Astrocyte of the spinal cord (primary cell): ENCODE measurements at regions not wholly inside any gene's neighbourhood (a gene's known extent, or its start where the extent isn't known, plus 50 kb on each side); places are given as distances from the start of the nearest gene placed in this dataset.

Source experiments
- DNase-seq: peaks from one replicate; pipeline ENCODE4 v3.0.0; 2011; ENCODE audit warnings: low read depth, low spot score
- H3K4me3 ChIP-seq: 2 replicates; pipeline ENCODE4 v1.5.1; 2011; ENCODE audit warnings: low read depth, mild to moderate bottlenecking, low read length, moderate library complexity
- in situ Hi-C: cut with HindIII; loops from 2 replicates; pipeline ENCODE4 v1.10.0; 2017; ENCODE audit warnings: low sequenced_read_pairs
- TF ChIP-seq, protein P1 (sequence below): IDR thresholded peaks from 2 replicates; pipeline ENCODE4 v1.5.1; 2012; ENCODE audit warnings: low read depth, mild to moderate bottlenecking, low read length, inconsistent platforms

DNA sequence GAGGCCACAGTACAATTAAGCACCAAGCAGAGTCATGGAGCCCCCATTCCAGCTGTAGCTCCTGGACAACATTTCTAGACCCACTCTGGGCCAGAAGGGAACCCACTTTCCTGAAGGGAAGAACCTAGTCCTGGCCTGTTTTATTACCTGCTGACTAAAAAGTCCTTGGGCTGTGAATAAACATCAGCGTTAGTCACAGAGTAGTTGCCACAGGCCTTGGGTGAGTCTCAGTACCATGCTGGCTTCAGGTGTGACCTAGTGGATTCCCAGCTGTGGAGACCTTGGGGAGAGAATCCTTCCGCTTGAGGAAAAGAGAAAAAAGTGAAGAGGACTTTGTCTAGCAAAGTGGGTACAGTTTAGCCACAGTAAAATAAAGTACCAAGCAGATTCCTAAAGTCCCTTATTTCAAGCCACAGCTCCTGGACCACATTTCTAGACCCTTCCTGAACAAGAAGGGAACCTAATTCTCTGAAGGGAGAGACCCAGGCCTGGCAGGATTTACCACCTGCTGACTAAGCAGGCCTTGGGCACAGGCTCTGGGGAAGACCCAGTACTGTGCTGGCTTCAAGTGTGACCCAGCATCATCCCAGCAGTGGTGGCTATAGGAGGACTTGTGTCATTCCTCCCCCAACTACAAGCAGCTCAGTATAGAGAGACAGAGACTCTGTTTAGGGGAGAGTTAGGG lies 118.3 kb upstream of the KCNH8 start:
- TF ChIP-seq, protein P1, sequence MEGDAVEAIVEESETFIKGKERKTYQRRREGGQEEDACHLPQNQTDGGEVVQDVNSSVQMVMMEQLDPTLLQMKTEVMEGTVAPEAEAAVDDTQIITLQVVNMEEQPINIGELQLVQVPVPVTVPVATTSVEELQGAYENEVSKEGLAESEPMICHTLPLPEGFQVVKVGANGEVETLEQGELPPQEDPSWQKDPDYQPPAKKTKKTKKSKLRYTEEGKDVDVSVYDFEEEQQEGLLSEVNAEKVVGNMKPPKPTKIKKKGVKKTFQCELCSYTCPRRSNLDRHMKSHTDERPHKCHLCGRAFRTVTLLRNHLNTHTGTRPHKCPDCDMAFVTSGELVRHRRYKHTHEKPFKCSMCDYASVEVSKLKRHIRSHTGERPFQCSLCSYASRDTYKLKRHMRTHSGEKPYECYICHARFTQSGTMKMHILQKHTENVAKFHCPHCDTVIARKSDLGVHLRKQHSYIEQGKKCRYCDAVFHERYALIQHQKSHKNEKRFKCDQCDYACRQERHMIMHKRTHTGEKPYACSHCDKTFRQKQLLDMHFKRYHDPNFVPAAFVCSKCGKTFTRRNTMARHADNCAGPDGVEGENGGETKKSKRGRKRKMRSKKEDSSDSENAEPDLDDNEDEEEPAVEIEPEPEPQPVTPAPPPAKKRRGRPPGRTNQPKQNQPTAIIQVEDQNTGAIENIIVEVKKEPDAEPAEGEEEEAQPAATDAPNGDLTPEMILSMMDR: no peak
- in situ Hi-C loops: no loop called here
- DNase-seq: no peak
- no peak overlapping the region for H3K4me3 ChIP-seq

DNA sequence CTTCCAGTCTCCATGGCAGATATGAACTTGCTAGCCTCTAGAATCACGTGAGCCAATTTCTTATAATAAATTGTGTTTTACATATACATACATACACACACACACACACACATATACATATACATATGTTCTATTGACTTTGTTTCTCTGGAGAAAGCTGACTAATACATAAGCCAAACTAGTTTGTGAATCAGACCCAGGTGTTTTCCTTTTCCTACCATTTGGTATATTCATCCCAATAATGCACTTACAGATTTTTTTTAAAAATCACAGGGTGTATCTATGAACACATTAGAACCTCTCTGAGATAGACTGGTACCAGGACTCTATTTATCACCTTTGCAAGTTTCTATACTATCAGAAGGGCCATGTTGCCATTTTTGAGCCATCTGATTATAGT lies 122.9 kb upstream of the KCNH8 start:
- TF ChIP-seq, protein P1: no peak
- in situ Hi-C loops: no loop called here
- H3K4me3 ChIP-seq: no peak overlapping the region
- no peak for DNase-seq

DNA sequence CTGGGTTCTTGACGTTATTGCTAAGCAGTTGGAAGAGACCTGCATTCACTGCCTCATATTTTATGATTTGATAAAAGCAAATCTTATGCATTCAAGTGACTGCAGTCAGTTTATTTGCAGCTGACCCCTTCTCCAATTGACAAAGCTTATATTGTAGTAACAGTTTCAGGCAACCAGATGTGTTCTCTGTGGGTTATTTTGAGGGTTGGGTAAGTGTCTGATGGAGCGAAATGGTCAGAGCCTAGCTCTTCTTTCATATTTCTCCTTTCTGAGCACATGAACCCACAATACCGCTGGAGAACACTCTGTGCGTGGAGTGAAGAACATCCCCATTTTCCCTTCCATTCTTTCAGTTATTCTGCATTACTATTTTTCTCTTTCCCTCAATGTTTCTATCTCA lies 125.8 kb upstream of the KCNH8 start:
- DNase-seq: no peak
- TF ChIP-seq, protein P1: no peak
- in situ Hi-C loops: no loop called here
- H3K4me3 ChIP-seq: no peak overlapping the region

DNA sequence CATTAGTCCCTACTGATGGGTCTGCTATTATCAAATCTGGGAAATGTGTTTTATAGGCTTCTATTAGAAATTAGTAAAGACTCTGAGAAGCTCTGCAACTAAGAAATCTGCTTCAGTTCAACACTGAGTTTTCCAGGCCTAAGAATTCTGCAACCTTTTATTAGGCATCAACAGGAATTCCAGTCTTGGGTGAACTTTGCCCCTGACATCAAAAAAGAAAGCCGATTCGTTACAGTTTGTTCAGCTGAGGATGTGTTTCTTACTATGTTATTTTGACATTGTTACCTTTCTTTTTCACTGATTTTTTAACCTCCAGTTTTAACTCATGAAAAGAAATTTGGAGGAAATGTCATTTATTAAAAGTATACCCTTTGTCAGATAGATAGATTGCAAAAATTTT lies 131.5 kb upstream of the KCNH8 start:
- no peak overlapping the region for H3K4me3 ChIP-seq
- TF ChIP-seq, protein P1: no peak
- in situ Hi-C loops: no loop called here
- no peak for DNase-seq

DNA sequence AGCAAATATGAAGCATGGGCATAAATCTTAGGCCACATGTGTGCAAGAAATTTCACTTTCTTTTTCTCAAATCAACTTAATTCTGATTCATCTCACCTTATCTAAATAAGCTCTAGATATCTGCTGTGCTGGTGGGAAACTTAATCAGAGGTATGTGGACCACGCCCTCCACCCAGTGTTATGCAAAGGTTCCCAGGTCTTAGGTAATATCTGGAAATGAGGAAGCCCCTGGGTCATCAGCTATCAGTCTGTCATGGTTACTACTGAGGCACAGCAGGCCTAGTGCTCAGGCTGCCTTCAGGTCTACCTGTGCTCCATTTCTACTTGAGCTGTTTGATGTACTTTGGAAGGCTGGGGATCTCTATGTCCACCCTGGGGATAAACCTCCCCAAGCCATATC lies 134.4 kb upstream of the KCNH8 start:
- in situ Hi-C loops: no loop called here
- no peak for DNase-seq
- TF ChIP-seq, protein P1: no peak
- H3K4me3 ChIP-seq: no peak overlapping the region

- H3K4me3 ChIP-seq: no peak overlapping the region
- in situ Hi-C loops: no loop called here
- TF ChIP-seq, protein P1: no peak
- DNase-seq: no peak
Measured at GRCh38 chr3:19012846-19013245, 135.5 kb upstream of the KCNH8 start.
